Effector memory CD4-positive, alpha-beta T cell (primary cell): ENCODE measurements at regions not wholly inside any gene's neighbourhood (a gene's known extent, or its start where the extent isn't known, plus 50 kb on each side); places are given as distances from the start of the nearest gene placed in this dataset.

ENCODE experiments used
- DNase-seq, 3 donors: peaks; one replicate each; pipeline ENCODE4 v3.0.0-alpha.2; 2020
- H3K27ac ChIP-seq: 2 replicates; pipeline ENCODE4 v1.7.0; 2013; ENCODE audit warnings: mild to moderate bottlenecking, low read length, moderate library complexity; ENCODE audit not compliant: insufficient read depth, poor library complexity, severe bottlenecking
- H3K27me3 ChIP-seq: replicated peaks from 2 replicates; pipeline ENCODE4 v1.7.0; 2013; ENCODE audit warnings: mild to moderate bottlenecking, low read length; ENCODE audit not compliant: insufficient read depth, control insufficient read depth, poor library complexity, severe bottlenecking
- H3K36me3 ChIP-seq: 2 replicates; pipeline ENCODE4 v1.7.0; 2013; ENCODE audit warnings: mild to moderate bottlenecking, low read length, moderate library complexity; ENCODE audit not compliant: control insufficient read depth, insufficient read depth
- H3K4me1 ChIP-seq: 2 replicates; pipeline ENCODE4 v1.7.0; 2013; ENCODE audit warnings: low read length, mild to moderate bottlenecking; ENCODE audit not compliant: control insufficient read depth, insufficient read depth, poor library complexity, severe bottlenecking
- H3K4me3 ChIP-seq: 2 replicates; pipeline ENCODE4 v1.7.0; 2013; ENCODE audit warnings: low read length, low read depth, mild to moderate bottlenecking; ENCODE audit not compliant: insufficient read depth, poor library complexity, severe bottlenecking
- H3K9me3 ChIP-seq: 2 replicates; pipeline ENCODE4 v1.7.0; 2013; ENCODE audit warnings: mild to moderate bottlenecking, low read length, moderate library complexity; ENCODE audit not compliant: control insufficient read depth

- DNase-seq, result no peak
- no peaks in the 10 kb centered on the region for H3K4me1 ChIP-seq
- H3K9me3 ChIP-seq, result no peaks in the 10 kb centered on the region
- no peak overlapping the region for H3K4me3 ChIP-seq
- H3K27ac ChIP-seq, result no peak overlapping the region
- no peaks in the 10 kb centered on the region for H3K27me3 ChIP-seq
- H3K36me3 ChIP-seq, result no peaks in the 10 kb centered on the region
These were observed 325.1 kb upstream of the IGFBP7 start for GRCh38 chr4:57435300-57435699.

- Histone ChIP-seq H3K4me3 (no peak overlapping the region), H3K9me3 (no peaks in the 10 kb centered on the region), H3K27ac (no peak overlapping the region), H3K4me1 (no peaks in the 10 kb centered on the region), H3K27me3 (no peaks in the 10 kb centered on the region), H3K36me3 (no peaks in the 10 kb centered on the region)
- no peak for DNase-seq
These were observed 320.5 kb upstream of the IGFBP7 start for GRCh38 chr4:57430726-57431125.

GRCh38 chr4:57426779-57427395 lies 316.7 kb upstream of the IGFBP7 start:
- Histone ChIP-seq H3K27me3 (no peaks in the 10 kb centered on the region), H3K9me3 (no peaks in the 10 kb centered on the region), H3K36me3 (no peaks in the 10 kb centered on the region), H3K4me1 (no peaks in the 10 kb centered on the region), H3K27ac (no peak overlapping the region), H3K4me3 (no peak overlapping the region)
- no peak for DNase-seq

GRCh38 chr4:57425610-57426009 lies 315.4 kb upstream of the IGFBP7 start:
- H3K9me3 ChIP-seq, result no peaks in the 10 kb centered on the region
- H3K4me3 ChIP-seq, result no peak overlapping the region
- no peaks in the 10 kb centered on the region for H3K36me3 ChIP-seq
- H3K27me3 ChIP-seq, result no peaks in the 10 kb centered on the region
- no peak for DNase-seq
- H3K27ac ChIP-seq, result no peak overlapping the region
- no peaks in the 10 kb centered on the region for H3K4me1 ChIP-seq

- Histone ChIP-seq H3K27ac (no peak overlapping the region), H3K27me3 (no peaks in the 10 kb centered on the region), H3K4me3 (no peak overlapping the region), H3K36me3 (no peaks in the 10 kb centered on the region), H3K4me1 (no peaks in the 10 kb centered on the region), H3K9me3 (no peaks in the 10 kb centered on the region)
- no peak for DNase-seq
These were observed 314.2 kb upstream of the IGFBP7 start for GRCh38 chr4:57424232-57424897.

GRCh38 chr4:57418133-57418532 lies 307.9 kb upstream of the IGFBP7 start:
- H3K9me3 ChIP-seq, result no peaks in the 10 kb centered on the region
- H3K4me3 ChIP-seq, result no peak overlapping the region
- no peak for DNase-seq

GRCh38 chr4:57412259-57413054 lies 302.3 kb upstream of the IGFBP7 start:
- H3K27ac ChIP-seq, result no peak overlapping the region
- H3K27me3 ChIP-seq, result no peaks in the 10 kb centered on the region
- no peaks in the 10 kb centered on the region for H3K4me1 ChIP-seq
- DNase-seq, result no peak
- H3K9me3 ChIP-seq, result no peaks in the 10 kb centered on the region
- no peaks in the 10 kb centered on the region for H3K36me3 ChIP-seq
- no peak overlapping the region for H3K4me3 ChIP-seq

More at GRCh38 chr4:57418133-57418532, 307.9 kb upstream of the IGFBP7 start:
- H3K27me3 ChIP-seq, result no peaks in the 10 kb centered on the region
- no peak overlapping the region for H3K27ac ChIP-seq
- H3K36me3 ChIP-seq, result no peaks in the 10 kb centered on the region
- no peaks in the 10 kb centered on the region for H3K4me1 ChIP-seq

- no peak for DNase-seq
- no peaks in the 10 kb centered on the region for H3K9me3 ChIP-seq
- H3K36me3 ChIP-seq, result no peaks in the 10 kb centered on the region
- no peaks in the 10 kb centered on the region for H3K27me3 ChIP-seq
- H3K27ac ChIP-seq, result no peak overlapping the region
- H3K4me3 ChIP-seq, result no peak overlapping the region
- H3K4me1 ChIP-seq, result no peaks in the 10 kb centered on the region
These were observed 300.3 kb upstream of the IGFBP7 start for GRCh38 chr4:57410331-57411052.

- Histone ChIP-seq H3K4me1 (no peaks in the 10 kb centered on the region), H3K27ac (no peak overlapping the region), H3K36me3 (no peaks in the 10 kb centered on the region), H3K27me3 (no peaks in the 10 kb centered on the region), H3K9me3 (no peaks in the 10 kb centered on the region), H3K4me3 (no peak overlapping the region)
- no peak for DNase-seq
These were observed 295.2 kb upstream of the IGFBP7 start for GRCh38 chr4:57405359-57405758.
